Type B pancreatic cell (in vitro differentiated cells): ENCODE measurements at regions not wholly inside any gene's neighbourhood (a gene's known extent, or its start where the extent isn't known, plus 50 kb on each side); places are given as distances from the start of the nearest gene placed in this dataset.

Experiments
- DNase-seq: peaks from one replicate; pipeline ENCODE4 v3.0.0; 2021; ENCODE audit warnings: mixed read lengths; ENCODE audit not compliant: unreplicated experiment; ENCODE audit errors: extremely low spot score
- H3K27ac Mint-ChIP-seq: 2 replicates; pipeline ENCODE4 v1.8.0; 2021; ENCODE audit warnings: mild to moderate bottlenecking, mixed read lengths
- H3K27me3 Mint-ChIP-seq: 2 replicates; pipeline ENCODE4 v1.8.0; 2021; ENCODE audit warnings: mixed read lengths
- H3K36me3 Mint-ChIP-seq: 2 replicates; pipeline ENCODE4 v1.8.0; 2021; ENCODE audit warnings: mixed read lengths
- H3K4me1 Mint-ChIP-seq: one replicate; pipeline ENCODE4 v1.8.0; 2021; ENCODE audit warnings: mixed read lengths; ENCODE audit not compliant: unreplicated experiment
- H3K4me3 Mint-ChIP-seq: 2 replicates; pipeline ENCODE4 v1.8.0; 2021; ENCODE audit warnings: mild to moderate bottlenecking, mixed read lengths
- H3K9me3 Mint-ChIP-seq: 2 replicates; pipeline ENCODE4 v1.8.0; 2021; ENCODE audit warnings: mixed read lengths
- CTCF ChIP-seq: fragments of 200-600 bp; sonication (generic); conservative IDR thresholded peaks from 2 replicates; pipeline ENCODE4 v1.5.0; 2021; ENCODE audit warnings: antibody characterized with exemption, mild to moderate bottlenecking

DNA sequence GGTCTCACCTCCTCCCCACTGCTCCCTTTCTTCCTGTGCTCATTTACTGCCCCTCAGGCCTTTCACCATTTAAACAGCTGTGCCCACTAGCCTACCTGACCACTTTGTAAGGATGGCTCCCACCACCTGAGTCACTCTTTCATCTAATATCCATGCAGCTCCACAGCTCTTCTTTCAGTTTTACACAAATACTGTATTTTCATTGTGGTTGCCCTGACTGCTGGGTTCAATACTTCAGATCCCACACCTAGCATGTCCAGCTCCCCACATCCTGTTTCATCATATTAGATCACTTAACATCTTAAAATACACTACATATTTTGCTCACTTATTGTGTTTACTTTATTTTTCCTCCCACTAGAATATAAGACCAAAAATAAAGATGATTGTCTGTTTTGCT is 1110.6 kb downstream of the TSN start:
- H3K4me1 Mint-ChIP-seq: no peaks in the 10 kb centered on the region
- no peak for DNase-seq
- H3K36me3 Mint-ChIP-seq: no peaks in the 10 kb centered on the region
- no peaks in the 10 kb centered on the region for H3K9me3 Mint-ChIP-seq
- H3K27ac Mint-ChIP-seq: no peak overlapping the region
- no peak for TF ChIP-seq CTCF
- H3K27me3 Mint-ChIP-seq: peaks cover 4% of the 10 kb centered on the region
- H3K4me3 Mint-ChIP-seq: no peak overlapping the region

GRCh38 chr2:122867941-122868340 is 1112.5 kb downstream of the TSN start:
- peaks cover 4% of the 10 kb centered on the region for H3K27me3 Mint-ChIP-seq
- no peaks in the 10 kb centered on the region for H3K4me1 Mint-ChIP-seq
- no peak for TF ChIP-seq CTCF
- no peak overlapping the region for H3K4me3 Mint-ChIP-seq
- H3K9me3 Mint-ChIP-seq: no peaks in the 10 kb centered on the region
- no peaks in the 10 kb centered on the region for H3K36me3 Mint-ChIP-seq
- DNase-seq: no peak
- no peak overlapping the region for H3K27ac Mint-ChIP-seq

DNA sequence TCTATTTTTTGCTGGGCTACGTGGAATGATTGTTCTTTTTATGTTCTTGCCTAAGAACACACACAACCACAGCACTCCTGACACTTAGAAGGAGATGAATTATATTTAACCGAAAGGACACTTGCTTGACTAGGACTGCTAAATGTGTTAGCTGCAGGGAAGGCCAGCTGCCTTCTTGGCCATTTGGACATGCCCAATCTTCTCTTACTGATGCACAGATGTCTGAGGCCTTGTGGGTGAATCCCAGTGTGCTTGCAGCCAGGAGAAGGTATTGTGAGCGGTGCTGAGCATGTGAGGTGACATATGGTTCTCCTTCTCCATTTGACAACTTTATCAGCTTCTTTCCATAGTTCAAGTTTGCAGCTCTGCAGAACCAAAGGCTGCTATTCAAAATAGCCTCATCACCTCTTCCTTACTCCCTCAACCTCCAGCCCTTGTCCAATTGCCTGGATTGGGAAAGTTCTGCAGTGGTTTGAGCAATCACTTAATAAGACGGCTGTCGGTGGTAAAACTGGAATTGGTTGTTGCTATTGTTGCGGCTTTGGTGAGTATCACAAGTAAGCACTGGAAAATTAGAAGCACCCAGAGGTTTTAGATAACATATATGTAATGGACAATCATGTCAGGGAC is 1113.3 kb downstream of the TSN start:
- Mint-ChIP-seq H3K4me3 (no peak overlapping the region), H3K4me1 (no peaks in the 10 kb centered on the region), H3K36me3 (no peaks in the 10 kb centered on the region), H3K9me3 (no peaks in the 10 kb centered on the region), H3K27ac (no peak overlapping the region), H3K27me3 (no peaks in the 10 kb centered on the region)
- DNase-seq: no peak
- TF ChIP-seq CTCF: no peak

DNA sequence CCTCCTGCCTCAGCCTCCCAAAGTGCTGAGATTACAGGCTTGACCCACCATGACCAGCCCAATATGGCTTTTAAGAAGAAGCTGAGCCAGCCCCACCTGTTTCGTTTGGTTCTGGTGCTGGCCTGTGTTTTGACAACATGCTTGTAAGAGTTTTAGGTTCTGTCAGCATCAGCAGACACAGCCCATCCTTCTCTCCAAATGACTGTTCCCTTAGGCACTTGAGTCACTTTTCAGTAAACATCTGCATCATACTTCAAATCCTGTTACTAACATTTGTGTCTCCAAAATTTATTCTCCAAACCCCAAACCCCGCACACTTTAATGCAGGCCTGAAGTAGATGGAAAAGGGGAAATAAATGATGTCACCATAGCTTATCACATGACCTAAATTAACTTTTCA is 1118.5 kb downstream of the TSN start:
- DNase-seq: no peak
- Mint-ChIP-seq H3K4me3 (no peak overlapping the region), H3K36me3 (no peaks in the 10 kb centered on the region), H3K9me3 (no peaks in the 10 kb centered on the region), H3K27me3 (peaks cover 4% of the 10 kb centered on the region), H3K4me1 (no peaks in the 10 kb centered on the region), H3K27ac (no peak overlapping the region)
- TF ChIP-seq CTCF: no peak

DNA sequence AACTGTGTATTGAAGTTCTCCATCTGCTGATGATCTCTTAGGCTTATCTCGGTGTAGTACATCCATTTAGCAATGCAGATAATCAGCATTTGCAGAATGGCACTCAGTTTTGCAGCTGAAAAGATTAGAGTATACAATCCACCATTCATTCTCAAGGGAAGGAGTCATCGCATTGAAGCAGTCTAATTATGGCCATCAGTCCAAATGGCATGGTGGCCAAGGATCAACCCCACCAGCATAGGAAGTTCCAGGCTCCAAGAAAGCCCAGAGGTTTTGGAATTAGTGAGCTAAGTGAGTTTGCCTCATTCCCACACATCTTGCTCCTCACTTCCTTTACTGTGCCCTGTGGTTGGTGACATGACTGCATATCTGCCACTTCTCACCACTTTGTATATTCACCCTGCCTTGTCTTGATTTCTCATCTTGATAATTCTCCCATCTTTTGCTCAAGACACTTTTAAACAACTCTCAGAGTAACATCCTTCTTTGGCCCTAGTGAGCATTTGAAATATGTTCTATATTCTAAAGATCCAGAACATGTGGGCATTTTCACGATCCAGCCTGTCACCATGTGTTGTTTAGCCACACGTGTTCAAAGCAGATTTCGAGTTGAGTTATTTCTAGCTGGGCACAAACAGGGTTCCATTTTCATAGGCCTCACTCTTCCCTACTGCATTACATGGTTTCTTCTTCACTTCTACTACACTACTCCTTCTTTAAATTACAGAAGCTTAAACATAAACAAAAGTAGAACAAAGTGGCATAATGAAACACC is 1119.8 kb downstream of the TSN start:
- Mint-ChIP-seq H3K4me1 (no peaks in the 10 kb centered on the region), H3K9me3 (no peaks in the 10 kb centered on the region), H3K36me3 (no peaks in the 10 kb centered on the region), H3K27ac (no peak overlapping the region), H3K4me3 (no peak overlapping the region), H3K27me3 (peaks cover 4% of the 10 kb centered on the region)
- no peak for DNase-seq
- TF ChIP-seq CTCF: no peak
